Activated CD8-positive, alpha-beta memory T cell treated with anti-CD3 and anti-CD28 coated beads, Interleukin-2, amount 50 U/mL, for 4 hours (primary cell): ENCODE measurements at regions not wholly inside any gene's neighbourhood (a gene's known extent, or its start where the extent isn't known, plus 50 kb on each side); places are given as distances from the start of the nearest gene placed in this dataset.

Source experiments
- DNase-seq: peaks from one replicate; pipeline ENCODE4 v3.0.0-alpha.2; 2020

DNA sequence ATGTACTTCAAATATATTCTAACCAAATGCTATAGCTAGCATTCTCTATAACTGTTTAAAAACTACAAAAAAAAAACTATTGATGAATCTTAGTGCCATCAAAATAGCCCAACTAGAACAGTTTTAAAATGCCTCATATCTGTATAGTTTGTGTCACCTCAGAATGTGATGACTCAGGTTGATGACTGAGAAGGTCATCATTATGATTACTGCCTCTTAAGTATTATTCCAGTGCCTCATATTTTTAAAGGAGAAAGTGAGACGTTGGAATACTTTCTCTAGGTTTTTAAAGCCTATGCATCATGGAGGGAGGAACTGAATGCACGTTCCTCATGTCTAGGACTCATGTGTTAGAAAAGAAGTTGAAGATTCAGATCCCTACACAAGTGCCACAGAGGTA, 88.2 kb downstream of the TMA16 start:
- DNase-seq, result no peak

DNA sequence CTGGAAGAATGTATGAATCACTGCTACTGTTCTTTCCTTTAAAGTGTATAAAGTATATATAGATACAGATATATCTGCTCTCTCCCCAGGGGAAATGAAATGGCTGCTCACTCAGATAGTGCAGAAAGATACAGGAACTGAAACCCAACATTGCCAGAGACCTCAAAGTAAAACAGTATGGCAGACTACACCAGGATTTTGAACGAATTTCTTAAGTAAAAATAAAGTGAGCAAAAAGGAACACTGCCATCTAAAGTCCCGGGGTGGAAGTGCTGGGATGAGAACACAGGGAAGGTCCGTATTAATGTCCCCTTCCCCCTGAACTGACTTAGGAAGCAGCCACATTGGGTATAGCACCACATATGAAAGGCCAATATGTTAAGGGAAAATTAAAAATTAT, 93.4 kb downstream of the TMA16 start:
- no peak for DNase-seq

DNA sequence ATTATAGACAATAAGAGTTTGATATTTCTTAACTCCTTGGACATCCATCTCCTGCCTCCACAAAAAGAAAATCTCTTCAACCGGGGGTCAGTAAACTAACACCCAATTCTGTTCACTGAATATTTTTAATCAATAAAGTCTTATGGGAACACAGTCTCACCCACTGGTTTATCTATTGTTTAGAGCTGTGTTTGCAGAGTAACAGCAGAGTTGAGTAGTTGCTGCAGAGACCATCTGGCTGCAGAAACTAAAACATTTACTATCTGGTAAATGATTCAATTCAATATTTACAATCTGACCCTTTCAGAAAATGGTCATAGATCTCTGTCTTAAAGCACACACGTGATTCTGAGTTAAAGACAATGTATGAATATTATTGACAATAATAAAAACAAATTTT, 94.0 kb downstream of the TMA16 start:
- DNase-seq, result no peak

DNA sequence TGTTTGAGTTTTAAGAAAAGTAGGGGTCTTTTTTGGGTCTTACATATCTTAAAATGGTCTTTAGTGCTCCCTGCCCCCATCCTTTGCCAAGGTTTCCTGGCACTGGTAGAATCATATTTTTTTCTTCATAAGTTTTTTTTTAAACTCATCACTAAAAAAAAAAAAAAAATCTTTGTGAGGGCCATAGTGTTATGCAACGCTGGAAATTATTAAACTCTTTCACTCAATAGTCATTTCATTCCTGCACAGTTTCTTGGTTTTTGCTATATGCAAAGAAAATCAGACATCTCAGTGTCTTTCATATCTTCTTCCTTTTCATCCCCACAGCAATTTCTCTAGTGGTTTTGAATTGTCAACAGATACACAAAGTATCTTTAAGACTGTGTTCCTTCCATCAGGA, 95.6 kb downstream of the TMA16 start:
- no peak for DNase-seq

DNA sequence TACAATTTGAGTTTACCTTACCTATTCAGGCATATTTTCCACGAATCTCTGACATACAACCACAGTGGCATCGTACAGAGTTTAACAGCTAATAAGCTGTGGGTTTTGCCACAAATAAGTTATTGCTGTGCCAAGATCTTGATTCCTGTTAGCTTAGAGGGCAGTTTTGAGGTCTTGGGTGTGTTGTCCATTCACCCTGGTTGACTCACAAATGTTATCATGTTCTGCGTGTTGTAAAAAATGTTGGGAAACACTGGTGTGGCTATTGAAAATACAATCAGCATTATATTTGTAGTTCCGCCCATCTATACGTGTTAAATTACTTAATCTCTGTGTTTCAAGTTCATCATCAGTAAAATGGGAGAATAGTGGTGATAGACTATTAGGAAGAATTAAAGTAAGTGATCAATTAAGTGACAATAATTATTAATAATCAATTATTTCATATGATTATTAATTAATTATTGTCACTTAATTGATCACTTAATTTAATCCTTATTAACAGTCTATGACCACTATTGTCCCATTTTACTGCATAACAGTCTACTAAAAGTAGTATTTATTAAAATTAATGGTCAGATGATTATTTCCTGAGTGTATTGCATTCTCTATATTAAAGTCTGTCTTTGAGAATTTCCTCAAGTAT, 96.3 kb downstream of the TMA16 start:
- DNase-seq, result no peak

DNA sequence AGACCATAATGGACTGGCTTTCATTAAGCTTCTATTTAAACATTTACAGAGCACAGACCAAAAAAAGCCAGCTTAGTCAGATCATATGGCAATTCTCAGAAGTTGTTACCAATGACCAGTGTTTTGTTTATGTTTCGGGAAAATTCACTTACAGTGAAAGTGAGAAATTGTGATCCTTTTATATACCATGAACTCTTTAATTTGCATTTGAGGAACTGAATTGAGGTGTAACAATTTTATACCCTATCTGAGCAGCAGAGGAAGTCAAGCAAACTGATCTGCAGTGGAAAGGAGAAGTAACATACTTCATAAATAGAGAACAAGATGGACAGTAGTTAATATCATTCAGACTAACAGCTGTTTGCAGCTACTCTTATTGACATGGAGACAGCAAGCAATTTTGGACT, 97.1 kb downstream of the TMA16 start:
- no peak for DNase-seq

DNA sequence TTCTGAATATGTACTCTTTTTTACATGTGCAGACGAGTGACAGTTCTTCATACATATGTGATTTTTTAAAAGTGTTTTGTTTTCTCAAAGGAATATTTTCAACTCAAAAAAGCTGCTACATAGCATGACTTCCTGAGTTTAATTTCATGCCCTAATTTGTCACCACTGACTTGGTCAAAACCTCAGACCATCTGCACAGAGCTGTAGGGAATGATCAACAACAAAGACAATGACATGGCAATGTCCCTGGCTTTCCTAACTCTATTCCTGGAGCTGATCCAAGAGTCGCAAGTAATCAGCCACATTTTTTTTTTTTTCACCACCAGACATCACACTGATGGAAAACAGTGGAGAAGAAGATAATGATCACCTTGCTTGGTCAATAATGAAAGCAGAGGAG, 97.7 kb downstream of the TMA16 start:
- DNase-seq, result no peak

DNA sequence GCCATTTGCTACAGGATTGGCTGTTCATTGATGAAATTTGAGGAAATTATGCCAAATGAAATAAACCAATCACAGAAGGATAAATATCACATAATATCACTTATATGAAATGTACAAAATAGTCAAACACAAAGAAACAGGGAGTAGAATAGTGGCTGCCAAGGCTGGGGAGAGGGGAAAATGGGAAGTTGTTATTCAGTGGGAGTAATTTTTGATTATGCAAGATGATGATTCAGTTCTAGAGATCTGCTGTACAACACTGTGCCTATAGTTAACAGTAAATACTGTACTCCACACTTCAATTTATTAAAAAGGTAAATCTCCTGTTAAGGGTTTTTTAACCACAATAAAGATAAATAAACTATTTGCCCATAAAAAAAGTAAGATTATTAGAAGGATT, 101.1 kb downstream of the TMA16 start:
- DNase-seq, result no peak

DNA sequence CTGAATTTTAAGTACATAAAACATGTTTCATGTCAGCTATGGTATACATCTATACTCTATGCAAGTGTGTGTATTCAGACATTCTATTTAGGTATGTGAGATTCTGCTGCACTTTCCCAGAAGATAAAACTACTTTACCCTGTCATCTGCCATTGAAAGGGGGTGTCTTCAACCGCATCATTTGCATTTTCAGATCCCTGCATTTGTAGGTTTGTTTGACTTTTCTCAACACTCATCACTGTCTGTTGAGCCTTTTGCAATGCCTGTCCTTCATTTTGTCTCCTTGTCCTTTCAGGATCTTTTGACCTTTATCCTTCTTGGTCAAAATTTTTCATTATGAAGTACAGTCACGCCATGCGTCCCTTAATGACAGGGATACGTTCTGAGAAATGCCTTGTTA, 103.5 kb downstream of the TMA16 start:
- no peak for DNase-seq

DNA sequence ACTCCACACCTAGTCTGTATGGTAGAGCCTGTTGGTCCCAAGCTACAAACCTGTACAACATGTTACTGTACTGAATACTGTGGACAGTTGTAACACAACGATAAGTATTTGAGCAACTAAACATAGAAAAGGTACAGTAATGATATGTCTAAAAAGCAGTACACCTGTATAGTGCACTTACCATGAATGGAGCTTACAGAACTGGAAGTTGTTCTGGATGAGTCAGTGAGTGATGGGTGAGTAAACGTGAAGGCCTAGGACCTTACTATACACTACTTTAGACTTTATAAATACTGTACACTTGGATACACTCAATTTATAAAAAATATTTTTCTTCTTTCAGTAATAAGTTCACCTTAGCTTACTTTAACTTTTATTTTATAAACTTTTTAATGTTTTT, 104.0 kb downstream of the TMA16 start:
- no peak for DNase-seq

DNA sequence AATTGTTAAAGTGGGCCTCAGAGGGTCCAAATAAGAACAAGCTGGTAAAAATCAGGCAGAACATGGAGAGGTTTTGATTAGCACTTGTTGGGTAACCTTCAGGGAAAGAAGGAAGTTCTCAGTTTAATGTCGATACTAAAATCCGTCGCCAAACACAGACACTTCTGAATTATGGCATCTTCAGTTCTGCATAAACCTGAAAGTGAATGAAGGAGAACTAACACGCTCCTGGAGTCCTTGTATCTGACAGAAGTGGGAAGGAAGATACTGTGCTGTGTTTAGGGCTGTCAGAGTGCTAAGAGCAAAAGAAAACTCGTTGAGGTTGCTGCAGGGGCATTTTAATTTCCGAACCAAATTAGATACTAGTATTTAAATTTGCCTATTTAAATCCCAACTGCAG, 106.2 kb downstream of the TMA16 start:
- no peak for DNase-seq

DNA sequence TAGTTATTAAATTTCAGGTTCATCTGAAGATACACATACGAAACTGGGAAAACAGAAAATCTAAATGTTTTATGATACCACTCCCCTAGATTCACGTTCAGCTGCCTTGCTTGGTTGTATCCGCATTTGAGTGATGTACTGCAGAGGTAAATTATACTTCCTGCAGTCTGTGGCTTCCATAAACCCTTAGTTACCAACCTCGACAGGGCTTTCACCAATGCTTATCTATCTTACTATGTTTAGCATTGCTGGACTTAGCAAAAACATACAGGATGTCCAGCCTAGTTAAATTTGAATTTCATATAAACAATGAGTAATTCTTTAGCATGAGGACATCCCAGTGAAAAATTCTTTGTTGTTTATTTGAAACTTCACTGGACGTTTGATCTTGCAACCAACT, 108.8 kb downstream of the TMA16 start:
- no peak for DNase-seq

DNA sequence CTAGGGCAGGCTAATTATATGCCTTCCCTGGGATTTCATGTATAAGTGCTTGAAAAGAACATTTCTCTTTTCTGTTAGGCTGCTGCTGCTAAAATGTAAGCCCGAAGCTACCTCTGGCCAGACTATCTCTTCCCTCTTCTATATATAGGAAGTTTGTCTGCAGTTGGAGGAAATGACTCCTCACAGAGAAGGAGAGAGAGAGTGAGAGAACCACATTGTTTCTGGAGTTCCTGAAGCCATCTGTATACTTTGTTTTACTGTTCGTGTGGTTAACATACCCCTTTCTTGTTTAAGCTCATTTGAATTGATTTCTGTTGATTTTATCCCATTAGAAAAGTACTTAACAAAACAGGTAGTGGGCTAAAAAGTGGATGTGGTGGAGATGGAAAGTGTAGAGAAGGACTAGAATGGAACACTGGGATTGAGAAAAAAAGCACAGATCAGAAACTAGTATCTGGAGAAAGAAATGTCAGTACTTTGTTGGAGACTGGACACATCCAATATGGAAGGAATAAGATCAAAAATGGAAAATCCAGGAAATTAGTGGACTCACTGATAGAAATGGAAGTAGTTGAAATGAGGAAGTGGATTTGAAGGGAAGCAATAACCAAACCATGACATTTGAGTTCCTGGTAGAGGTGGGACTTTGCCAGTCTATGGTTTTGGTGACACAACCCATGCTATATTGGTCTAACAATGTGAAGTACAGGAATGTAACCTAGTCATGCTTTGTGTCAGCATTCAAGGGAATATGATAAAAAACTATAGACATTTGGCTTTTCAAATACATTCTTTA, 112.6 kb downstream of the TMA16 start:
- DNase-seq, result no peak

DNA sequence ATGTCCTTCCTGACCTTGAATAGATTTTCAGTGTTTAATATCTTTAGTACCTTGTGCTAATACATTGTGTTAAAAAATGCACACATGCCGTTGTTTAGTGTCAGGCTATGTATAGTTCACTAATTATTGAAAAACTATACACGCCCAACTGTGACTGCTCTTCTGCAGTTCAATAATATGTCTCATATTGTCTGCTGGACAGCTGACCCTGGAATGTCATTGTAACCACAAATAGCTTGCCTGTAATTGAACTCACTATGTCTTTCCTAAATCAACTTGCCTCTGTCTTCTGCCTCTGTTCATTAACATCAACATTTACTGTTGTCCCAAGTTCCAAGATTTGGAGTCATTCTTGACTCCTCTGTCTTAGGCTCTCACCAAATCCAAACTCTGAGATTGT, 114.5 kb downstream of the TMA16 start:
- no peak for DNase-seq

DNA sequence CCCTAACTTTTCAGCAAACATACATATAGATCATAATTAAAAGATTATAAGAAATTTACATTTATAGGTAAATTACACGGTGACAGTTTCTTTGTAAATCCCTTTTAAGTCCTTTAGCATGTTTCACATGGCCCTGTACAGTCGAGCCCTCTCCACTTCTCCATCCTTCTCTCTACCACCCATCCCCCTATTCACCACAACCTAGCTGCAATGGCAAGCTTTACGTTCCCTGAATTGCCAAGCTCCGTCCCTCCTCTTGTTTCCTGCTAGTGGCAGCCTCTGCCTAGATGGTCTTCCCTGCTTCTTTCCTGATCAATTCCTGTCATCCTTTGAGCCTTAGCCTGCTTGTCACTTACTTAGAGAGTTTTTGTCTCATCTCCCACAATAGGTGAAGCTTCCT, 116.2 kb downstream of the TMA16 start:
- no peak for DNase-seq

DNA sequence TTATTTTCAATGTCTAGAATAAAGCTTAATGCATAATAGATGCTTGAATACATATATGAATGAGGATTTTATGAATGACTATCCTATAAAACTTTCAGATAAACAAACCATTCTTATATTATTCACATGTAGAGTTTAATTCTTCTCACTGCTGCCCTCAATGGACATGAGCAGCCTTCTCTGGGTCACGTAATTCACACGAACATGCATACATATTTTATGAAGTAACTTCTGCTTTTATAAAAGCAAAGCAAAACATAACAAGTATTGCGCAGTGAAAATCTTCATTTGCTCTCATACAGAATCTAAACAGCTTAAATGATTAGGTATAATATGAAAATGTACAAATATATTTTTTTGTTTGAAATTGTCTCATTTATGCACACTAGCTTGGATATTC, 116.7 kb downstream of the TMA16 start:
- DNase-seq, result no peak

DNA sequence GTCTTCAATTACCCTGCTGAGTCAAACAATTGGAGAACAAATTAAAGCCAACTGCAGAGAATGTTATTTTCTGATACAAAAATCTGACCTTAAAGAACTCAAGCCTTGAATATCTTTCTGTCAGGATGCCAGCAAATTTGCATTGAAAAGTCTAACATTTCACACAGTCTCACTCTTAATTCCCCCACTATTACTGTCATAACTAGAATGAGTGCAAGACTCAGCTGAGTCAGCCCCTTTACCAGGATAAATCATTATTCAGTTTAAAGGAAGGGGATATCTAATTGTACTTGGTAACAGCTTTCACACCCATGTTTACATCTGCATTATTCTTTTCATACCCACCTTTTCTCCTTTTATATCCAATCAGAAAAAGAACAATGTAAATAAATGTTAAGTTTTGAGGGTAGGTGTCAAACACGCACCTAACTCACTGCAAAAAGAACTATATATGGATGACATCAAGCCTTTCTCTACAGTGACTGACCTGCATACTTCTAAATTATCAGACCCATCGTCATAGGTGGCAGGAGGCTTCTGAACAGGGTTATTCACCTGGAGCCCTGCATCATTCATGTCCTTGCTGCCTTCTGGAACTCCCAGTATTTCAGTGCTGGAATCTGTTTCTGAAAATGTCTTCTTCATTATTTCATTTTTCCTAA, 117.4 kb downstream of the TMA16 start:
- no peak for DNase-seq

DNA sequence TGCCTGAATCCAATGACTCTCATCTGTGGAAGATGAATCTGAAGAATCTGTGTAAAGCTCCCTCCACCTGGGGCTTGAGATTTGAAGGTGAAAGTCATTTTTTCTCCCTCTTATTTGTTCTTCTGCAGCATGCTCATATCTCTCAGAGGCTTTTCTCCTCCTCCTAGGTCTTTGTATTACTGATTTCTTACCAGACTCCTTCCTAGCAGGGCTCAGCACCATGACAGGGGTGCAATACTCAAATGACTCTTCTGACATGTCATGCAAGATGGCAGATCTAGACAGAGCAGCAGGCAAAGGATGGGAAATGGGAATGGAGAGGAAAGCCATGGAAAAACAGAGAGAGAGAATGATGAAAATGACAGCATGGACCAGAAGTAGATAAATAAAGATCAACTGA, 118.3 kb downstream of the TMA16 start:
- DNase-seq, result no peak

DNA sequence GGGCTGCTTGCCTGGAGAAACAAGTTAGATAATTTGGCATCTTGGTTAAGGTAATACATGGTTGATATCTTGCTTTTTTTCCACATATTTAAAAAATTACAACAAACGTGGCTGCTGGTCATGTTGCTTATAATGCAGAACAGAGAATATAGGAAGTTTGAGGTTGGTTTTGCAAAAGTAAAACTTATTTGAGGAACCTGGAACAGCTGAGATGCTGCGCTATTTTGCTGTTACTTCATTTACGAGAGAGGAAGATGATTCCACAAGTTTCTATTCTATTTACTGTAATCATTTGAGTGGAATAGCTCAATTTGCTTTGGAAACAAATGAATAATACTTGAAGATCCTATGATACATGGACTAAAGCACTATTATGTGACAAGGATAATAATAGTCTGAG, 118.9 kb downstream of the TMA16 start:
- no peak for DNase-seq

DNA sequence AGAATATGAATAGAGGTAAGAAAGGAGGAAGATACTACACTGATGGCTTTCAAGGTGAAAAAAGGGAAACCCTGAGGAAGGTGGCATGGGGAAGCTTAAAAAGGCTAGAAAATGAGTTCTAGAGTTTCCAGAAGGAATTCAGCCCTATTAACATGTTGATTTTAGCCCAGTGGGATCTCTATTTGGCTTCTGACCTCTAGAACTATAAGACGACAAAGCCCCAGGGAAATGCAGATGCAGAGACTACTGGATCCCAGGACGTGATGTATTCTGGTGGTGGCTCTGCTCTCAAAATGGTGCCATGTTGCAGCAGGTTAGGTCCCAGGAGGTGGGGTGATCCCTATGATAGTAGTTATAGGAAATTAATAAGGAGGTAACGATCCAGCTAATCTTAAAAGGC, 120.4 kb downstream of the TMA16 start:
- no peak for DNase-seq

DNA sequence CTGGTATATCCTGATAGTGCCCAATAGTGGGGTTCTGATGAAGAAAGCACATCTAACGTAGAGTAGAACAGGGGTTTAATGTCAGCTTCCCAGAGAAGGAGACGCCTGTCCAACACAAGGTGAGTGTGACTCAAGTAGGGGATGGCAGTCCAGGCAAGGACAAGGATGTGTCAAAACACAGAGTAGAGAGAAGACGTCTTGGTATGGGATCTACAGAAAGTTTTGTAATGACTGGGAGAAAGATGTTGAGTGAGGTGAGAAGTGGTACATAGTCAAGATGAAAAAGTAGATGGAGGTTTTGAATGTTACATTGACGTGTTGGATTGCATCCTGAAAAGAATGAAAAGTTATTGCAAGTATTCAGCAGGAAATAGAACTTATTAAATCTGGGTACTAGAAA, 124.4 kb downstream of the TMA16 start:
- DNase-seq, result no peak

DNA sequence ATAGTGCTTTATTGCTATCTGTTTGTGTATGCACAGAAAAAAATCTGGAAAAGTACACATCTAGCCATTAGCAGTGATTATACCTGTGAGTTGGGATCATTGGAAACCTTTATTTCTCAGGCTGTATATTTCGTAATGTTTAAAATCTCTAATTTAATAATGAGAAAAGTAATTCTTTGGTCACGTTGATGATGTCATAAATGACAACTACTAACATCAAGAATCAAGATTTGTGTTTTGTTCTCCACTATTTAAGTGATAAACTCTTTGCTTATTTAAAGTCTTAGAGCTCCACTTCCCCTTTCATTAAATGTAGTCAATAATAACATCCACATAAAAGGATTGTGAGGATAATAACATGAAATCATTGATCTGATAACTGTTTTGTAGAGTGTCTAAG, 126.2 kb downstream of the TMA16 start:
- no peak for DNase-seq

DNA sequence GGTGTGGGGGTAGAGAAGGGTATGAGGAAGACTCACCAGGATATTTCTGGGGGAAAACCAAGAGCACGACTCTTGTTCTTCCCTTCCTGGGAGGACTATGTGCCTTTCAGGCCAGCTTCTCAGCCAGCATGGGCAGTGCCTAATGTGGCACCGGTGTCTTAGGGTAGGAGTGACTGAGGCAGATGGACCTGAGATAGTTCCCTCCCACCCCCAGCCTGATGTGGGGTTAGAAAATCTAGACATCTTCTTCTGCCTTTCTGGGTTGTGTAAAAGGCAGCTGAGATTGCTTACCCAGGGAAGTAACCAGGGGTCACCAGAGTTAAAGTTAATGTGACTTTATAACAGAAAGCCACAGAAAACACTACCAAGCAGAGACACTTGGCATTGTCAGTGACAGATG, 127.3 kb downstream of the TMA16 start:
- no peak for DNase-seq

DNA sequence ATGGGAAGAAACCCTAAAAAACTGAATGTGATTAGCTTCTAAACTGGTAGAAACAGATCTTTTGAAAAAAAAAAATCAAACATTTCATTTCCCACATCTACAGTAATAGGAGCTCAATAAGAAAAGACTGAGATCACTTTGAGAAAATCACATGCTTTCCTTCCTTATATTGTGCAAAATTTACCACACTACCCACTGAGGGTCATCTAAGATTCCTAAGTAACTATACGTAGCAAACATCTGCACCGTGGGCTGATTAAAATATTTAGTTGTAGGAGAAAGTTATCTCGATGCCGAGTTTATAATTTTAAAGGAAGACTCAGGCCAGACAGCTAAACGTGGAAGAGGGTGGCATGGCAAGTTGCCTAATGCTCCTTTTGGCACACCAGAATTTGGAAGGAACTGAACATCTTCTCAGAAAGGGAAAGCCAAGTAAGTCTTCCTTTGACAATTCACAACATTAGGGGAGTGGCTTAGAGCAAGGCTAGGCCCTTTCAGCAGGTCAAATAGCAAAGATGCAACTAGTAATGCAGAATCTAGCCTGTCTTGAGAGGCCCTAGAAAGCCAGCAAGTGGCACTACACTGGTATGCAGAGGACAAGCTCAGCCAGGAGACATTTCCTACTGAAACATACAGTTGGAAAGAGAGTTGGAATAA, 128.0 kb downstream of the TMA16 start:
- DNase-seq, result no peak
